HEK293 (cell line): ENCODE measurements at regions not wholly inside any gene's neighbourhood (a gene's known extent, or its start where the extent isn't known, plus 50 kb on each side); places are given as distances from the start of the nearest gene placed in this dataset.

Source experiments
- CTCF ChIA-PET: fragments of 350-600 bp; formaldehyde crosslinking; extraction: SDS; loops from one replicate; lab custom pipeline; 2021; ENCODE audit warnings: antibody characterized with exemption; lab: Yijun Ruan, JAX
- POLR2A ChIA-PET: fragments of 300-600 bp; formaldehyde crosslinking; extraction: SDS; loops from one replicate; lab custom pipeline; 2020; ENCODE audit warnings: antibody characterized with exemption, inconsistent platforms; lab: Yijun Ruan, JAX
- H3K27ac ChIP-seq: fragments of 200-500 bp; sonication (Bioruptor generic); 2 replicates; pipeline ENCODE4 v1.5.1; 2014; ENCODE audit warnings: low read depth, low read length, control low read depth, inconsistent platforms; ENCODE audit errors: extremely low read depth
- H3K36me3 ChIP-seq, 2 experiments: fragments of 200-500 bp in 1 of 2; sonication (Bioruptor generic) in 1 of 2; 1 replicate in 1 of 2; 2 replicates in 1 of 2; pipeline ENCODE4 v1.5.1; 2014 to 2017; ENCODE audit warnings: inconsistent platforms in 2 of 2, low read length in 2 of 2; ENCODE audit not compliant: control insufficient read depth in 2 of 2, insufficient read depth in 1 of 2
- H3K4me1 ChIP-seq: fragments of 200-500 bp; sonication (Bioruptor generic); 2 replicates; pipeline ENCODE4 v1.5.1; 2014; ENCODE audit warnings: mild to moderate bottlenecking, low read length, inconsistent platforms; ENCODE audit not compliant: control insufficient read depth, insufficient read depth
- H3K4me3 ChIP-seq: 2 replicates; pipeline ENCODE4 v1.5.1; 2011; ENCODE audit warnings: low read depth, mild to moderate bottlenecking, control low read depth, low read length, moderate library complexity
- H3K9me3 ChIP-seq: fragments of 200-500 bp; sonication (Bioruptor generic); 2 replicates; pipeline ENCODE4 v1.5.1; 2014; ENCODE audit warnings: low read depth, low read length, inconsistent platforms; ENCODE audit not compliant: control insufficient read depth, insufficient read depth
- GLIS1 ChIP-seq: fragments of 450-650 bp; formaldehyde crosslinking; IDR thresholded peaks from 2 replicates; pipeline ENCODE4 v1.5.1; 2016; ENCODE audit warnings: missing biosample characterization, missing genetic modification characterization
- HOXC10 ChIP-seq: sonication (generic); formaldehyde crosslinking; IDR thresholded peaks from 2 replicates; pipeline ENCODE4 v1.8.1; 2023; ENCODE audit warnings: mild to moderate bottlenecking, missing genetic modification reagents
- KLF1 ChIP-seq: fragments of 450-650 bp; formaldehyde crosslinking; IDR thresholded peaks from 2 replicates; pipeline ENCODE4 v1.5.1; 2016; ENCODE audit warnings: missing biosample characterization, missing genetic modification characterization
- KLF10 ChIP-seq: fragments of 450-650 bp; IDR thresholded peaks from 2 replicates; pipeline ENCODE4 v1.5.1; 2018; ENCODE audit warnings: missing biosample characterization, mild to moderate bottlenecking, missing genetic modification characterization
- MEIS1 ChIP-seq: sonication (generic); formaldehyde crosslinking; IDR thresholded peaks from 2 replicates; pipeline ENCODE4 v1.8.1; 2022; ENCODE audit warnings: missing genetic modification reagents, mild to moderate bottlenecking, borderline replicate concordance
- PRDM1 ChIP-seq: fragments of 450-650 bp; formaldehyde crosslinking; IDR thresholded peaks from 2 replicates; pipeline ENCODE4; 2016; ENCODE audit warnings: missing biosample characterization, missing genetic modification characterization
- YY2 ChIP-seq: fragments of 450-650 bp; formaldehyde crosslinking; IDR thresholded peaks from 2 replicates; pipeline ENCODE4 v1.5.1; 2016; ENCODE audit warnings: missing biosample characterization, missing genetic modification characterization
- ZBTB17 ChIP-seq: fragments of 450-650 bp; formaldehyde crosslinking; IDR thresholded peaks from 2 replicates; pipeline ENCODE4 v1.5.1; 2016; ENCODE audit warnings: missing biosample characterization, missing genetic modification characterization
- ZBTB7A ChIP-seq: fragments of 450-650 bp; formaldehyde crosslinking; IDR thresholded peaks from 2 replicates; pipeline ENCODE4 v1.5.1; 2016; ENCODE audit warnings: low read depth, missing biosample characterization, missing genetic modification characterization
- ZFP3 ChIP-seq: fragments of 450-650 bp; formaldehyde crosslinking; IDR thresholded peaks from 2 replicates; pipeline ENCODE4 v1.5.1; 2016; ENCODE audit warnings: low read depth, missing biosample characterization, missing genetic modification characterization
- ZFP37 ChIP-seq: fragments of 450-650 bp; formaldehyde crosslinking; IDR thresholded peaks from 2 replicates; pipeline ENCODE4 v1.5.1; 2016; ENCODE audit warnings: missing biosample characterization, missing genetic modification characterization
- ZNF292 ChIP-seq: fragments of 450-650 bp; formaldehyde crosslinking; IDR thresholded peaks from 2 replicates; pipeline ENCODE4 v1.5.1; 2016; ENCODE audit warnings: low read depth, missing biosample characterization, missing genetic modification characterization, borderline replicate concordance
- ZNF335 ChIP-seq: fragments of 450-650 bp; formaldehyde crosslinking; conservative IDR thresholded peaks from 2 replicates; pipeline ENCODE4 v1.5.1; 2016; ENCODE audit warnings: missing biosample characterization, missing genetic modification characterization
- ZNF37A ChIP-seq: fragments of 450-650 bp; IDR thresholded peaks from 2 replicates; pipeline ENCODE4 v1.5.1; 2018; ENCODE audit warnings: missing biosample characterization, missing genetic modification characterization
- ZNF391 ChIP-seq: fragments of 450-650 bp; formaldehyde crosslinking; IDR thresholded peaks from 2 replicates; pipeline ENCODE4 v1.5.1; 2016; ENCODE audit warnings: low read depth, missing biosample characterization, missing genetic modification characterization, borderline replicate concordance
- ZNF394 ChIP-seq: fragments of 450-650 bp; formaldehyde crosslinking; IDR thresholded peaks from 2 replicates; pipeline ENCODE4 v1.5.1; 2016; ENCODE audit warnings: missing biosample characterization, missing genetic modification characterization, mild to moderate bottlenecking, moderate library complexity, borderline replicate concordance
- ZNF423 ChIP-seq: fragments of 450-650 bp; formaldehyde crosslinking; IDR thresholded peaks from 2 replicates; pipeline ENCODE4 v1.5.1; 2016; ENCODE audit warnings: missing biosample characterization, missing genetic modification characterization
- ZNF473 ChIP-seq: fragments of 450-650 bp; formaldehyde crosslinking; IDR thresholded peaks from 2 replicates; pipeline ENCODE4 v1.5.1; 2017; ENCODE audit warnings: missing biosample characterization, missing genetic modification characterization
- ZNF501 ChIP-seq: fragments of 450-650 bp; formaldehyde crosslinking; IDR thresholded peaks from 2 replicates; pipeline ENCODE4 v1.5.1; 2016; ENCODE audit warnings: missing biosample characterization, missing genetic modification characterization
- ZNF544 ChIP-seq: fragments of 450-650 bp; formaldehyde crosslinking; IDR thresholded peaks from 2 replicates; pipeline ENCODE4 v1.5.0; 2017; ENCODE audit warnings: missing biosample characterization, missing genetic modification characterization
- ZNF610 ChIP-seq: fragments of 450-650 bp; formaldehyde crosslinking; IDR thresholded peaks from 2 replicates; pipeline ENCODE4 v1.5.1; 2016; ENCODE audit warnings: missing biosample characterization, missing genetic modification characterization, borderline replicate concordance
- ZNF654 ChIP-seq: fragments of 450-650 bp; formaldehyde crosslinking; IDR thresholded peaks from 2 replicates; pipeline ENCODE4 v1.5.1; 2016; ENCODE audit warnings: low read depth, missing biosample characterization, missing genetic modification characterization
- ZNF658 ChIP-seq: fragments of 450-650 bp; formaldehyde crosslinking; IDR thresholded peaks from 2 replicates; pipeline ENCODE4; 2016; ENCODE audit warnings: missing biosample characterization, missing genetic modification characterization
- ZNF664 ChIP-seq: fragments of 450-650 bp; formaldehyde crosslinking; IDR thresholded peaks from 2 replicates; pipeline ENCODE4 v1.5.1; 2016; ENCODE audit warnings: missing biosample characterization, missing genetic modification characterization
- ZNF677 ChIP-seq: fragments of 450-650 bp; IDR thresholded peaks from 2 replicates; pipeline ENCODE4 v1.5.0; 2018; ENCODE audit warnings: missing biosample characterization, mild to moderate bottlenecking, missing genetic modification characterization, moderate library complexity
- ZNF707 ChIP-seq: fragments of 450-650 bp; formaldehyde crosslinking; IDR thresholded peaks from 2 replicates; pipeline ENCODE4 v1.5.1; 2016; ENCODE audit warnings: missing biosample characterization, missing genetic modification characterization
- ZXDB ChIP-seq: fragments of 450-650 bp; formaldehyde crosslinking; IDR thresholded peaks from 2 replicates; pipeline ENCODE4 v1.5.1; 2016; ENCODE audit warnings: missing biosample characterization, missing genetic modification characterization
- TF ChIP-seq, protein P1 (sequence below): fragments of 450-650 bp; formaldehyde crosslinking; IDR thresholded peaks from 2 replicates; pipeline ENCODE4 v1.5.1; 2016; ENCODE audit warnings: missing biosample characterization, missing genetic modification characterization
- TF ChIP-seq, protein P2 (sequence below): fragments of 450-650 bp; formaldehyde crosslinking; IDR thresholded peaks from 2 replicates; pipeline ENCODE4 v1.5.1; 2017; ENCODE audit warnings: missing biosample characterization, missing genetic modification characterization
- TF ChIP-seq, protein P3 (sequence below): fragments of 450-650 bp; formaldehyde crosslinking; IDR thresholded peaks from 2 replicates; pipeline ENCODE4 v1.5.1; 2016; ENCODE audit warnings: missing biosample characterization, missing genetic modification characterization
- TF ChIP-seq, protein P4 (sequence below): fragments of 450-650 bp; formaldehyde crosslinking; IDR thresholded peaks from 2 replicates; pipeline ENCODE4 v1.5.1; 2016; ENCODE audit warnings: missing biosample characterization, missing genetic modification characterization, low read depth

- TF ChIP-seq ZNF391 (no peak), ZNF501 (tag by site-specific recombination) (peak; percentile 27; the same call in 1 of the 2 replicates), MEIS1 (CRISPR knock-in tag) (no peak), ZNF394 (peak; percentile 45; the same call in 1 of the 2 replicates), ZNF658 (no peak), KLF1 (no peak), ZFP37 (tag by site-specific recombination) (no peak), ZNF610 (no peak), ZBTB17 (tag by site-specific recombination) (peak; percentile 86), ZNF654 (peak; percentile 47), PRDM1 (peak; percentile 71), ZNF335 (tag by site-specific recombination) (peak; percentile 51), GLIS1 (no peak)
- TF ChIP-seq, protein P1, sequence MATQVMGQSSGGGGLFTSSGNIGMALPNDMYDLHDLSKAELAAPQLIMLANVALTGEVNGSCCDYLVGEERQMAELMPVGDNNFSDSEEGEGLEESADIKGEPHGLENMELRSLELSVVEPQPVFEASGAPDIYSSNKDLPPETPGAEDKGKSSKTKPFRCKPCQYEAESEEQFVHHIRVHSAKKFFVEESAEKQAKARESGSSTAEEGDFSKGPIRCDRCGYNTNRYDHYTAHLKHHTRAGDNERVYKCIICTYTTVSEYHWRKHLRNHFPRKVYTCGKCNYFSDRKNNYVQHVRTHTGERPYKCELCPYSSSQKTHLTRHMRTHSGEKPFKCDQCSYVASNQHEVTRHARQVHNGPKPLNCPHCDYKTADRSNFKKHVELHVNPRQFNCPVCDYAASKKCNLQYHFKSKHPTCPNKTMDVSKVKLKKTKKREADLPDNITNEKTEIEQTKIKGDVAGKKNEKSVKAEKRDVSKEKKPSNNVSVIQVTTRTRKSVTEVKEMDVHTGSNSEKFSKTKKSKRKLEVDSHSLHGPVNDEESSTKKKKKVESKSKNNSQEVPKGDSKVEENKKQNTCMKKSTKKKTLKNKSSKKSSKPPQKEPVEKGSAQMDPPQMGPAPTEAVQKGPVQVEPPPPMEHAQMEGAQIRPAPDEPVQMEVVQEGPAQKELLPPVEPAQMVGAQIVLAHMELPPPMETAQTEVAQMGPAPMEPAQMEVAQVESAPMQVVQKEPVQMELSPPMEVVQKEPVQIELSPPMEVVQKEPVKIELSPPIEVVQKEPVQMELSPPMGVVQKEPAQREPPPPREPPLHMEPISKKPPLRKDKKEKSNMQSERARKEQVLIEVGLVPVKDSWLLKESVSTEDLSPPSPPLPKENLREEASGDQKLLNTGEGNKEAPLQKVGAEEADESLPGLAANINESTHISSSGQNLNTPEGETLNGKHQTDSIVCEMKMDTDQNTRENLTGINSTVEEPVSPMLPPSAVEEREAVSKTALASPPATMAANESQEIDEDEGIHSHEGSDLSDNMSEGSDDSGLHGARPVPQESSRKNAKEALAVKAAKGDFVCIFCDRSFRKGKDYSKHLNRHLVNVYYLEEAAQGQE (tag by site-specific recombination), result peak; percentile 67; the same call in 1 of the 2 replicates
Observed at GRCh38 chr1:81305997-81306452, 494.7 kb upstream of the ADGRL2 start (continued).

GRCh38 chr1:81304187-81304586, 496.5 kb upstream of the ADGRL2 start:
- no peak overlapping the region for H3K4me3 ChIP-seq
- POLR2A ChIA-PET, result no interaction called here
- no peaks in the 10 kb centered on the region for H3K4me1 ChIP-seq
- no peak overlapping the region for H3K27ac ChIP-seq
- H3K36me3 ChIP-seq, result no peaks in the 10 kb centered on the region
- no peaks in the 10 kb centered on the region for H3K9me3 ChIP-seq
- CTCF ChIA-PET, result interaction anchor here (0.6 kb wide), 1 partner anchor 1822 kb away, joined by 4 read pairs; no protein-coding TSS in a partner anchor
- TF ChIP-seq ZNF473 (tag by site-specific recombination) (no peak), ZNF423 (tag by site-specific recombination) (no peak), ZNF544 (tag by site-specific recombination) (no peak), KLF10 (tag by site-specific recombination) (no peak), ZNF664 (tag by site-specific recombination) (no peak), HOXC10 (CRISPR knock-in tag) (no peak), ZNF707 (tag by site-specific recombination) (no peak), ZXDB (tag by site-specific recombination) (no peak), ZNF37A (no peak), YY2 (no peak), ZNF677 (no peak), ZFP3 (no peak), KLF1 (no peak), ZNF292 (no peak), ZBTB7A (no peak)
- TF ChIP-seq, protein P2, sequence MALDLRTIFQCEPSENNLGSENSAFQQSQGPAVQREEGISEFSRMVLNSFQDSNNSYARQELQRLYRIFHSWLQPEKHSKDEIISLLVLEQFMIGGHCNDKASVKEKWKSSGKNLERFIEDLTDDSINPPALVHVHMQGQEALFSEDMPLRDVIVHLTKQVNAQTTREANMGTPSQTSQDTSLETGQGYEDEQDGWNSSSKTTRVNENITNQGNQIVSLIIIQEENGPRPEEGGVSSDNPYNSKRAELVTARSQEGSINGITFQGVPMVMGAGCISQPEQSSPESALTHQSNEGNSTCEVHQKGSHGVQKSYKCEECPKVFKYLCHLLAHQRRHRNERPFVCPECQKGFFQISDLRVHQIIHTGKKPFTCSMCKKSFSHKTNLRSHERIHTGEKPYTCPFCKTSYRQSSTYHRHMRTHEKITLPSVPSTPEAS (tag by site-specific recombination), result no peak
- TF ChIP-seq, protein P3, sequence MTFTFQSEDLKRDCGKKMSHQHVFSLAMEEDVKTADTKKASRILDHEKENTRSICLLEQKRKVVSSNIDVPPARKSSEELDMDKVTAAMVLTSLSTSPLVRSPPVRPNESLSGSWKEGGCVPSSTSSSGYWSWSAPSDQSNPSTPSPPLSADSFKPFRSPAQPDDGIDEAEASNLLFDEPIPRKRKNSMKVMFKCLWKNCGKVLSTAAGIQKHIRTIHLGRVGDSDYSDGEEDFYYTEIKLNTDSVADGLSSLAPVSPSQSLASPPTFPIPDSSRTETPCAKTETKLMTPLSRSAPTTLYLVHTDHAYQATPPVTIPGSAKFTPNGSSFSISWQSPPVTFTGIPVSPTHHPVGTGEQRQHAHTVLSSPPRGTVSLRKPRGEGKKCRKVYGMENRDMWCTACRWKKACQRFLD (tag by site-specific recombination), result no peak
- TF ChIP-seq, protein P4, sequence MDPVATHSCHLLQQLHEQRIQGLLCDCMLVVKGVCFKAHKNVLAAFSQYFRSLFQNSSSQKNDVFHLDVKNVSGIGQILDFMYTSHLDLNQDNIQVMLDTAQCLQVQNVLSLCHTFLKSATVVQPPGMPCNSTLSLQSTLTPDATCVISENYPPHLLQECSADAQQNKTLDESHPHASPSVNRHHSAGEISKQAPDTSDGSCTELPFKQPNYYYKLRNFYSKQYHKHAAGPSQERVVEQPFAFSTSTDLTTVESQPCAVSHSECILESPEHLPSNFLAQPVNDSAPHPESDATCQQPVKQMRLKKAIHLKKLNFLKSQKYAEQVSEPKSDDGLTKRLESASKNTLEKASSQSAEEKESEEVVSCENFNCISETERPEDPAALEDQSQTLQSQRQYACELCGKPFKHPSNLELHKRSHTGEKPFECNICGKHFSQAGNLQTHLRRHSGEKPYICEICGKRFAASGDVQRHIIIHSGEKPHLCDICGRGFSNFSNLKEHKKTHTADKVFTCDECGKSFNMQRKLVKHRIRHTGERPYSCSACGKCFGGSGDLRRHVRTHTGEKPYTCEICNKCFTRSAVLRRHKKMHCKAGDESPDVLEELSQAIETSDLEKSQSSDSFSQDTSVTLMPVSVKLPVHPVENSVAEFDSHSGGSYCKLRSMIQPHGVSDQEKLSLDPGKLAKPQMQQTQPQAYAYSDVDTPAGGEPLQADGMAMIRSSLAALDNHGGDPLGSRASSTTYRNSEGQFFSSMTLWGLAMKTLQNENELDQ, result no peak
